PC-9 (cell line): ENCODE measurements at regions not wholly inside any gene's neighbourhood (a gene's known extent, or its start where the extent isn't known, plus 50 kb on each side); places are given as distances from the start of the nearest gene placed in this dataset.

ENCODE experiments used
- BruUV-seq: library from RNA; stranded (reverse); fragments of 400-500 nt; replicated peaks from 2 replicates; lab custom pipeline; 2021; lab: Mats Ljungman, UMichigan
- CTCF ChIA-PET: fragments of 300-600 bp; sonication (Branson Sonifier 250); formaldehyde crosslinking; loops from one replicate; lab custom pipeline; 2022; ENCODE audit warnings: antibody characterized with exemption; lab: Charles Lee
- POLR2A ChIA-PET: fragments of 300-600 bp; sonication (Branson Sonifier 250); formaldehyde crosslinking; loops from one replicate; lab custom pipeline; 2022; ENCODE audit warnings: antibody characterized with exemption; ENCODE audit not compliant: unreplicated experiment; lab: Charles Lee
- DNase-seq, 2 experiments: peaks; one replicate each; pipeline versions ENCODE4 v3.0.0 to v3.0.0-alpha.2; 2015 to 2022; ENCODE audit warnings: mixed read lengths in 1 of 2
- H2AFZ ChIP-seq: fragments of 200-600 bp; sonication (generic); 2 replicates; pipeline ENCODE4 v1.8.1; 2017; ENCODE audit warnings: antibody characterized with exemption
- H3F3A ChIP-seq: fragments of 200-600 bp; sonication (generic); 2 replicates; pipeline ENCODE4 v1.8.1; 2017; ENCODE audit warnings: antibody characterized with exemption, mild to moderate bottlenecking, low read depth; ENCODE audit not compliant: insufficient read depth
- H3K27ac ChIP-seq: fragments of 200-600 bp; sonication (generic); 2 replicates; pipeline ENCODE4 v1.6.1; 2016; ENCODE audit warnings: mixed run types
- H3K27me3 ChIP-seq: fragments of 200-600 bp; sonication (generic); 2 replicates; pipeline ENCODE4 v1.6.1; 2016; ENCODE audit warnings: low read depth, mixed run types; ENCODE audit not compliant: insufficient read depth
- H3K36me3 ChIP-seq: fragments of 200-600 bp; sonication (generic); 2 replicates; pipeline ENCODE4 v1.6.1; 2016; ENCODE audit warnings: low read depth, mixed run types
- H3K4me1 ChIP-seq: fragments of 200-600 bp; sonication (generic); replicated peaks from 2 replicates; pipeline ENCODE4 v1.6.1; 2016; ENCODE audit warnings: mixed run types; ENCODE audit not compliant: insufficient read depth
- H3K4me2 ChIP-seq: fragments of 200-600 bp; sonication (generic); 2 replicates; pipeline ENCODE4 v1.6.1; 2017; ENCODE audit warnings: mixed run types
- H3K4me3 ChIP-seq: fragments of 200-600 bp; sonication (generic); 2 replicates; pipeline ENCODE4 v1.6.1; 2016; ENCODE audit warnings: mixed run types
- H3K79me2 ChIP-seq: fragments of 200-600 bp; sonication (generic); 2 replicates; pipeline ENCODE4 v1.6.1; 2017; ENCODE audit warnings: low read depth, mixed run types
- H3K9me2 ChIP-seq: fragments of 200-600 bp; sonication (generic); 2 replicates; pipeline ENCODE4 v1.8.1; 2017; ENCODE audit warnings: mild to moderate bottlenecking; ENCODE audit not compliant: insufficient read depth
- H3K9me3 ChIP-seq: fragments of 200-600 bp; sonication (generic); 2 replicates; pipeline ENCODE4 v1.8.1; 2016; ENCODE audit warnings: low read depth; ENCODE audit not compliant: insufficient read depth
- H4K20me1 ChIP-seq: fragments of 200-600 bp; sonication (generic); 2 replicates; pipeline ENCODE4 v1.8.1; 2017; ENCODE audit not compliant: insufficient read depth
- EZH2 ChIP-seq: fragments of 200-600 bp; sonication (generic); IDR thresholded peaks from 2 replicates; pipeline ENCODE4 v1.8.0; 2017; ENCODE audit warnings: antibody characterized with exemption, low read depth
- intact Hi-C: fragments of 100-400 bp; cut with micrococcal nuclease; formaldehyde crosslinking; loops from one replicate; pipeline ENCODE4 v1.10.0; 2022; ENCODE audit not compliant: unreplicated experiment
- TF ChIP-seq, protein P1 (sequence below): fragments of 200-600 bp; sonication (generic); conservative IDR thresholded peaks from 2 replicates; pipeline ENCODE4 v1.6.1; 2017; ENCODE audit warnings: mixed run types, antibody characterized with exemption, mild to moderate bottlenecking, moderate library complexity

DNA sequence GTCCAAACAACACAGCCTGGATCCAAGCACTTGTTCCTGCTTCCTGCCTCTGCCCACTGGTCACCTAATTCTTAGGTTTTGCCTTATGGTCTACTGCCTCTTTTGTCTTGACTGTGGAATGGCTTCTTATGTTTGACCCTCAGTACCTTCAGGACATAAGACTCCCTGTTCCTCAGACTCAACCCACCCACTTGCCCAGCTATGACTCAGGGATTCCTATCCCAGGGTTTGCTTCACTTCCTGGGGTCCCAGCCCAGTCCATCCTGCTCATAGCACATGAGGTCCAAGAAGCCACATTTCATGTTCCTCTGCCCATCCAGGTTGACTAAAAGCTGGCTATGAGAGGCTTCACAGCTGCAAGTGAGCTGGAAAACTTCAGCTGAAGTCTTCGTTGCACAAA is 320.9 kb upstream of the CDH5 start:
- intact Hi-C loops: no loop called here
- no peak for DNase-seq
- Histone ChIP-seq H3K9me3 (no peaks in the 10 kb centered on the region), H3F3A (no peaks in the 10 kb centered on the region), H3K27me3 (peaks cover 12% of the 10 kb centered on the region; the same call in 1 of the 2 replicates), H4K20me1 (no peaks in the 10 kb centered on the region), H3K27ac (no peak overlapping the region), H3K36me3 (no peaks in the 10 kb centered on the region), H3K79me2 (no peaks in the 10 kb centered on the region), H3K4me2 (no peak overlapping the region), H2AFZ (no peak overlapping the region), H3K9me2 (no peaks in the 10 kb centered on the region; the same call in 1 of the 2 replicates), H3K4me1 (no peaks in the 10 kb centered on the region), H3K4me3 (no peak overlapping the region)
- TF ChIP-seq EZH2: no peak
- TF ChIP-seq, protein P1, sequence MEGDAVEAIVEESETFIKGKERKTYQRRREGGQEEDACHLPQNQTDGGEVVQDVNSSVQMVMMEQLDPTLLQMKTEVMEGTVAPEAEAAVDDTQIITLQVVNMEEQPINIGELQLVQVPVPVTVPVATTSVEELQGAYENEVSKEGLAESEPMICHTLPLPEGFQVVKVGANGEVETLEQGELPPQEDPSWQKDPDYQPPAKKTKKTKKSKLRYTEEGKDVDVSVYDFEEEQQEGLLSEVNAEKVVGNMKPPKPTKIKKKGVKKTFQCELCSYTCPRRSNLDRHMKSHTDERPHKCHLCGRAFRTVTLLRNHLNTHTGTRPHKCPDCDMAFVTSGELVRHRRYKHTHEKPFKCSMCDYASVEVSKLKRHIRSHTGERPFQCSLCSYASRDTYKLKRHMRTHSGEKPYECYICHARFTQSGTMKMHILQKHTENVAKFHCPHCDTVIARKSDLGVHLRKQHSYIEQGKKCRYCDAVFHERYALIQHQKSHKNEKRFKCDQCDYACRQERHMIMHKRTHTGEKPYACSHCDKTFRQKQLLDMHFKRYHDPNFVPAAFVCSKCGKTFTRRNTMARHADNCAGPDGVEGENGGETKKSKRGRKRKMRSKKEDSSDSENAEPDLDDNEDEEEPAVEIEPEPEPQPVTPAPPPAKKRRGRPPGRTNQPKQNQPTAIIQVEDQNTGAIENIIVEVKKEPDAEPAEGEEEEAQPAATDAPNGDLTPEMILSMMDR: no peak
- CTCF ChIA-PET: no interaction called here
- POLR2A ChIA-PET: interaction anchor here (0.6 kb wide), 1 partner anchor 734 kb away, joined by 14 read pairs; no protein-coding TSS in a partner anchor
- no TSS peak for BruUV-seq

DNA sequence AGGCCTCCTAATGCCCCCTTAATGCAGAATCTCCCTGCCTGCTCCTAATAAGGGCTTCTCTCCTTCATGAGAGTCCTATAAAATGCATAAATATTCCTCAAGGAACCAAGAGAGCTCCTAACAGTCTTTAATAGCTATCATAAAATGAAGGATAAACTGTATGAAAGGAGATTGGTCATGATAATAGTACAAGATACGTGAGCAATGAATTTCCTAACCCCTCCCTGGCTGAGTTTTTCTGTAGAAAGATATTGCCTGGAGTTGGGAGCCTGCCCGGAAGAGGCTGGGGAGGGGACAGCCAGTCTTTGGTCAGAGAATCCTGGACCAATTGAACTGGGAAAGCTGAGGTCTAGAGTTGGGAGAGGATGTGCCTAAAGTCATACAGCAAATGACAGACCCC is 321.9 kb upstream of the CDH5 start:
- H3K9me3 ChIP-seq: no peaks in the 10 kb centered on the region
- H3K36me3 ChIP-seq: no peaks in the 10 kb centered on the region
- H3K4me3 ChIP-seq: no peak overlapping the region
- no peaks in the 10 kb centered on the region for H4K20me1 ChIP-seq
- no TSS peak for BruUV-seq
- intact Hi-C loops: no loop called here
- H3K9me2 ChIP-seq: no peaks in the 10 kb centered on the region; the same call in 1 of the 2 replicates
- no peaks in the 10 kb centered on the region for H3K4me1 ChIP-seq
- CTCF ChIA-PET: no interaction called here
- POLR2A ChIA-PET: no interaction called here
- no peak for DNase-seq
- peaks cover 12% of the 10 kb centered on the region; the same call in 1 of the 2 replicates for H3K27me3 ChIP-seq
- H3K4me2 ChIP-seq: no peak overlapping the region
- no peak overlapping the region for H2AFZ ChIP-seq
- no peaks in the 10 kb centered on the region for H3K79me2 ChIP-seq
- TF ChIP-seq, protein P1: no peak
- no peak for TF ChIP-seq EZH2
- no peak overlapping the region for H3K27ac ChIP-seq
- H3F3A ChIP-seq: no peaks in the 10 kb centered on the region

DNA sequence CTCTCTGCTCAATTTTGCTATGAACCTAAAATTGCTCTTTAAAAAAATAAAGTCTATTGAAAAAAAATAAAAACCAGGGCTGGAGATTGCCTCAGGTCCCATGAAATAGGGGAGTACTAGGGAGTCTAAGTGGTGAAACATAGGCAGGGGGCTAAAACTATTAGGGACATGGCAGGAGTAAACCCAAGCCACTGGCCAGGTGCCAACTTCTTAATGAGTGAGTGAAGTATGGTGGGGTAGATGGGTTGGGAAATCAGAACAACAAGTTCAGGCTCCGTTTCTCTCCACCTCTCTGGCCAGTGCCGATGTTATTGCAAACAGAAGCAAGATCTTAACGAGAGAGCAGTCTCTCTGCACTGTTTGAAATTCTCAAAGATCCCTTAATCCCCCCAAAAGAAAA is 322.4 kb upstream of the CDH5 start:
- Histone ChIP-seq H3K9me3 (no peaks in the 10 kb centered on the region), H3K79me2 (no peaks in the 10 kb centered on the region), H2AFZ (no peak overlapping the region), H3K4me1 (no peaks in the 10 kb centered on the region), H3K4me2 (no peak overlapping the region), H3K36me3 (no peaks in the 10 kb centered on the region), H4K20me1 (no peaks in the 10 kb centered on the region), H3K27me3 (peaks cover 12% of the 10 kb centered on the region; the same call in 1 of the 2 replicates), H3K9me2 (no peaks in the 10 kb centered on the region; the same call in 1 of the 2 replicates), H3F3A (no peaks in the 10 kb centered on the region), H3K27ac (no peak overlapping the region), H3K4me3 (no peak overlapping the region)
- intact Hi-C loops: no loop called here
- ChIA-PET CTCF (no interaction called here), POLR2A (no interaction called here)
- no peak for TF ChIP-seq EZH2
- DNase-seq: no peak
- BruUV-seq: no TSS peak

DNA sequence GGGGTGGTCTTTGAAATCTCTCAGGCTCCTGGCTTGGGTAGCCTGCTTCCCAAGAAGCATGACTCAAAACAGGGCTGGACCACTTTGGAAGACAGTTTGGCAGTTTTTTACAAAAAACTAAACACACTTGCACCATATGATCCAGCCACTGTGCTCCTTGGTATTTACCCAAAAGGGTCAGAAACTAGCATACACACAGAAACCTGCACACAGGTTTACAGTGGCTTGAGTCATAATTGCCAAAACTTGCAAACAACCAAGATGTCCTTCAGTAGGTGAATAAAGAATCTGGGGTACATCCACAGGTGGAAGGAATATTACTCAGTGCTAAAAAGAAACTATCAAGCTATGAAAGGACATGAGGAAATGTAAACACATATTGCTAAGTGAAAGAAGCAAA is 323.2 kb upstream of the CDH5 start:
- Histone ChIP-seq H3K4me1 (no peaks in the 10 kb centered on the region), H2AFZ (no peak overlapping the region), H3K4me3 (no peak overlapping the region), H4K20me1 (no peaks in the 10 kb centered on the region), H3K36me3 (no peaks in the 10 kb centered on the region), H3K79me2 (no peaks in the 10 kb centered on the region), H3K27ac (no peak overlapping the region), H3K27me3 (peaks cover 12% of the 10 kb centered on the region; the same call in 1 of the 2 replicates), H3K9me2 (no peaks in the 10 kb centered on the region; the same call in 1 of the 2 replicates), H3F3A (no peaks in the 10 kb centered on the region), H3K9me3 (no peaks in the 10 kb centered on the region), H3K4me2 (no peak overlapping the region)
- intact Hi-C loops: no loop called here
- ChIA-PET POLR2A (no interaction called here), CTCF (no interaction called here)
- no TSS peak for BruUV-seq
- no peak for TF ChIP-seq EZH2
- TF ChIP-seq, protein P1: no peak
- no peak for DNase-seq
